ENCODE measurements at regions not wholly inside any gene's neighbourhood (a gene's known extent, or its start where the extent isn't known, plus 50 kb on each side); places are given as distances from the start of the nearest gene placed in this dataset.

DNA sequence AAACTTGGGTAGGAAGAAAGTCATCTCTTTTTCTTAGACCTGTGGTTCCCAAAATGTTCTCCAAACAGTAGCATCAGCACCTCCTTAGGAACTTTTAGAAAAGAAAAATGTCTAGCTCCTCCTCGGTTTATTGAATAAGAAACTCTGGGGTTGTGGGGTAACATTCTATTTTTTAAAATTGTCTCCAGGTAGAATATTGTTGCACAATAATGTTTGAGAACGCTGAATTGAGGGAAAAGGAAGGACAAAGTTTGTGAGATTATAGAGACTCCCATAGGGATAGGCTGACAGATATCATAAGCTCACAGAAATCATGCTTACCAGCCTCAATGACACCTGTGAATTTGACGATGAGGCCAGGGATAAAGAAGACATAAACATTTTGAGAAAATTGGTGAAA is 1199.0 kb upstream of the CDH6 start:
- ChIA-PET CTCF (ENCODE audit: partially characterized antibody) (interaction anchor here (0.7 kb wide), 1 partner anchor 93 kb away, joined by 3 read pairs; no protein-coding TSS in a partner anchor), POLR2A (ENCODE audit: partially characterized antibody) (no interaction called here)
- Histone ChIP-seq H3K27ac (ENCODE audit: low read depth, low read length) (no peak overlapping the region), H3K4ac (replicated peaks; ENCODE audit: insufficient read length, low read depth, low read length) (no peak overlapping the region), H3K14ac (ENCODE audit: insufficient read length) (no peak overlapping the region), H3K36me3 (ENCODE audit: control insufficient read depth in 2 of 4, insufficient read depth in 4 of 4, low read length in 3 of 4) (no peaks in the 10 kb centered on the region), H3K9ac (replicated peaks in 1 of 4; ENCODE audit: extremely low read depth in 1 of 4, low read depth in 3 of 4, low read length in 3 of 4) (no peak overlapping the region), H4K8ac (ENCODE audit: extremely low read depth, insufficient read depth, low read length) (no peak overlapping the region), H3K56ac (replicated peaks; ENCODE audit: insufficient read length, low read depth, low read length) (no peak overlapping the region), H3K18ac (ENCODE audit: extremely low read depth, low read length) (no peak overlapping the region), H4K20me1 (replicated peaks in 1 of 2; ENCODE audit: control insufficient read depth in 1 of 2, insufficient read depth in 2 of 2, low read length in 2 of 2) (no peaks in the 10 kb centered on the region), H4K91ac (replicated peaks; ENCODE audit: insufficient read length, low read length) (no peak overlapping the region), H3K9me3 (ENCODE audit: insufficient read depth in 2 of 2, low read depth in 1 of 2, low read length in 1 of 2) (no peaks in the 10 kb centered on the region), H3K4me2 (ENCODE audit: insufficient read depth in 1 of 2, low read depth in 2 of 2, low read length in 2 of 2) (no peak overlapping the region), H4K5ac (ENCODE audit: insufficient read length, low read depth, low read length) (no peak overlapping the region), H2BK120ac (replicated peaks; ENCODE audit: low read depth, low read length) (no peak overlapping the region), H2BK15ac (ENCODE audit: low read length) (no peak overlapping the region), H2BK20ac (ENCODE audit: low read length) (no peak overlapping the region), H2BK12ac (ENCODE audit: low read depth, low read length) (no peak overlapping the region), H3K79me1 (ENCODE audit: low read depth, low read length) (no peaks in the 10 kb centered on the region), H3K27me3 (replicated peaks in 1 of 4; ENCODE audit: control insufficient read depth in 3 of 4, extremely low read depth in 1 of 4, insufficient read depth in 3 of 4, low read length in 3 of 4) (no peaks in the 10 kb centered on the region), H2AFZ (ENCODE audit: low read length) (no peak overlapping the region), H3K23ac (ENCODE audit: insufficient read length) (no peak overlapping the region), H3K4me1 (replicated peaks in 1 of 4; ENCODE audit: control insufficient read depth in 3 of 4, insufficient read depth in 4 of 4, low read length in 3 of 4) (no peaks in the 10 kb centered on the region), H2BK5ac (ENCODE audit: low read depth, low read length) (no peak overlapping the region), H3K4me3 (ENCODE audit: extremely low read depth in 1 of 4, insufficient read depth in 2 of 4, low read depth in 3 of 4, low read length in 4 of 4) (no peak overlapping the region), H3K79me2 (ENCODE audit: control insufficient read depth in 1 of 2, insufficient read depth in 2 of 2, low read length in 2 of 2) (no peaks in the 10 kb centered on the region), H2AK5ac (ENCODE audit: low read depth, low read length) (no peak overlapping the region), H3K23me2 (ENCODE audit: low read depth, low read length) (no peaks in the 10 kb centered on the region)
- DNase-seq (ENCODE audit: low read depth in 1 of 2, low spot score in 2 of 2) (no peak), FAIRE-seq (no peak)
- TF ChIP-seq YY1 (IDR thresholded peaks at IDR 0.05; ENCODE audit: low read depth, low read length), result no peak
- no peak for TF ChIP-seq SP1 (IDR thresholded peaks at IDR 0.05; ENCODE audit: low read depth, low read length)
- no peak for TF ChIP-seq RAD21 (IDR thresholded peaks at IDR 0.05 in 1 of 2, conservative IDR thresholded peaks at IDR 0.05 in 1 of 2; ENCODE audit: low read depth in 2 of 2, low read length in 2 of 2)
- TF ChIP-seq KDM5A (IDR thresholded peaks at IDR 0.05; ENCODE audit: low read length), result no peak
- TF ChIP-seq SAP30 (IDR thresholded peaks at IDR 0.05; ENCODE audit: insufficient read depth, insufficient replicate concordance, low read length), result no peak
- TF ChIP-seq SIX5 (IDR thresholded peaks at IDR 0.05; ENCODE audit: low read depth, low read length), result no peak
- TF ChIP-seq JUN (IDR thresholded peaks at IDR 0.05; ENCODE audit: low read depth, low read length), result no peak
- no peak for TF ChIP-seq SP4 (IDR thresholded peaks at IDR 0.05; ENCODE audit: low read length)
- TF ChIP-seq BRCA1 (IDR thresholded peaks at IDR 0.05; ENCODE audit: low read depth, low read length), result no peak
- WGBS, 2 experiments (ENCODE audit: extremely low coverage in 1 of 2, insufficient coverage in 1 of 2, insufficient read length in 1 of 2, insufficient replicate concordance in 2 of 2, low coverage in 1 of 2, low lambda C conversion rate in 2 of 2, missing lambda C conversion rate in 1 of 2), result 62% methylated on average over 3 of the region's 3 CpGs; no CpG with 5 or more reads in 1 of the 2 experiments

Data from H1 (cell line).